Transverse colon (tissue), 4 donors: ENCODE measurements at regions not wholly inside any gene's neighbourhood (a gene's known extent, or its start where the extent isn't known, plus 50 kb on each side); places are given as distances from the start of the nearest gene placed in this dataset.

Experiments
- DNase-seq: peaks from one replicate; pipeline ENCODE4 v3.0.0-alpha.2; 2019
- H3K27ac ChIP-seq, 4 donors: fragments of 200-600 bp; sonication (generic); 2 replicates each; pipeline ENCODE4 v1.5.1; 2016 to 2018; ENCODE audit warnings: inconsistent platforms in 4 of 4
- H3K27me3 ChIP-seq: fragments of 200-600 bp; sonication (generic); 2 replicates; pipeline ENCODE4 v1.5.1; 2017; ENCODE audit warnings: inconsistent platforms
- H3K36me3 ChIP-seq, 4 donors: fragments of 200-600 bp; sonication (generic); 2 replicates each; pipeline ENCODE4 v1.5.1; 2017 to 2019; ENCODE audit warnings: inconsistent platforms in 4 of 4
- H3K4me1 ChIP-seq, 4 donors: fragments of 200-600 bp; sonication (generic); 2 replicates each; pipeline ENCODE4 v1.5.1; 2017 to 2020; ENCODE audit warnings: inconsistent platforms in 4 of 4
- H3K4me3 ChIP-seq, 4 donors: fragments of 200-600 bp; sonication (generic); 1 replicate in 1 of 4; 2 replicates in 3 of 4; pipeline versions ENCODE4 v1.5.1 to v1.6.1; 2017 to 2019; ENCODE audit warnings: inconsistent platforms in 4 of 4
- H3K9me3 ChIP-seq, 2 donors: fragments of 200-600 bp; sonication (generic); 2 replicates each; pipeline ENCODE4 v1.5.1; 2017 to 2019; ENCODE audit warnings: inconsistent platforms in 2 of 2
- EP300 ChIP-seq: sonication (generic); formaldehyde crosslinking; IDR thresholded peaks from one replicate; pipeline ENCODE4 v1.6.1; 2017; ENCODE audit warnings: antibody characterized with exemption, low read depth
- POLR2A ChIP-seq: fragments of 450-650 bp; IDR thresholded peaks from one replicate; pipeline ENCODE4 v1.6.1; 2016; ENCODE audit warnings: antibody characterized with exemption, mild to moderate bottlenecking, moderate library complexity
- POLR2AphosphoS5 ChIP-seq, 3 donors: sonication (generic); formaldehyde crosslinking; IDR thresholded peaks; one replicate each; pipeline ENCODE4 v1.6.1; 2016; ENCODE audit warnings: antibody characterized with exemption in 3 of 3
- WGBS, 2 donors: methylation state at CpG; one replicate each; pipeline ENCODE4 v1.1.5; 2018; ENCODE audit warnings: low coverage in 1 of 2; 5-methylcytosine and 5-hydroxymethylcytosine counted together
- in situ Hi-C, 4 donors: fragments of 200-750 bp; cut with MboI; loops; one replicate each; pipeline versions ENCODE4 v1.15.0 to v1.15.1; 2017; ENCODE audit warnings: low sequenced_read_pairs in 3 of 4, low pct_ligation_motif_present in 1 of 4, low pct_unique_long_range_greater_than_20kb in 1 of 4
- intact Hi-C: fragments of 100-400 bp; cut with DNase I; formaldehyde crosslinking; loops from one replicate; pipeline ENCODE4 v1.15.1; 2023; ENCODE audit warnings: low total_unique reads
- TF ChIP-seq, protein P1 (sequence below), 5 experiments: fragments of 200-600 bp in 3 of 5; fragments of 450-650 bp in 2 of 5; sonication (generic) in 3 of 5; IDR thresholded peaks; 1 replicate in 2 of 5; 2 replicates in 3 of 5; pipeline ENCODE4 v1.5.1; 2016 to 2017; ENCODE audit warnings: antibody characterized with exemption in 5 of 5, inconsistent platforms in 3 of 5, mild to moderate bottlenecking in 2 of 5, moderate library complexity in 1 of 5

DNA sequence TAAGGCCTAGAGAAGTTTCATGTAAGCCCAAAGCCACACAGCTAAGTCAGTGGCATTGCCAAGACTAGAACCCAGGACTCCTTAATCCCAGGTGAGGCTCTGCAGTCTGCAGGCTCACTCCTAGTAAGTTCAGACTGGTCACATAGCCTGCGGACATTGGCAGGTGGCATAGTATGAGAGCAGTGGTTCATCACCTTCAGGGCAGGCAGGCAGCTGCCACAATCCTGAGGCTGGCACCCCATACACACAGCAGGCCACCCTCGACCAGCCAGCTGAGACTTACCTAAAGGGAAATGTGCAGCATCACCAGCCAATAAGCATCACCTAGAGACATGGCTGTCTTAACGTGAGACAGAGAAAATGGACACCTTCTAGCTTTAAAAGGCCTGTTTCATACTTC is 231.6 kb upstream of the UBASH3B start:
- H3K27ac ChIP-seq = no peak overlapping the region
- H3K4me1 ChIP-seq = no peaks in the 10 kb centered on the region
- in situ Hi-C loops (no loop called here), intact Hi-C loops (no loop called here)
- no peak for DNase-seq
- H3K9me3 ChIP-seq = no peaks in the 10 kb centered on the region
- 67 to 78% methylated on average over 1 to 3 of the region's 3 CpGs for WGBS, 2 donors
- H3K36me3 ChIP-seq = no peaks in the 10 kb centered on the region
- no peak overlapping the region for H3K4me3 ChIP-seq
- no peaks in the 10 kb centered on the region for H3K27me3 ChIP-seq
- TF ChIP-seq POLR2AphosphoS5 (IDR thresholded peaks at IDR 0.05) (no peak), EP300 (no peak), POLR2A (no peak)
- TF ChIP-seq, protein P1, sequence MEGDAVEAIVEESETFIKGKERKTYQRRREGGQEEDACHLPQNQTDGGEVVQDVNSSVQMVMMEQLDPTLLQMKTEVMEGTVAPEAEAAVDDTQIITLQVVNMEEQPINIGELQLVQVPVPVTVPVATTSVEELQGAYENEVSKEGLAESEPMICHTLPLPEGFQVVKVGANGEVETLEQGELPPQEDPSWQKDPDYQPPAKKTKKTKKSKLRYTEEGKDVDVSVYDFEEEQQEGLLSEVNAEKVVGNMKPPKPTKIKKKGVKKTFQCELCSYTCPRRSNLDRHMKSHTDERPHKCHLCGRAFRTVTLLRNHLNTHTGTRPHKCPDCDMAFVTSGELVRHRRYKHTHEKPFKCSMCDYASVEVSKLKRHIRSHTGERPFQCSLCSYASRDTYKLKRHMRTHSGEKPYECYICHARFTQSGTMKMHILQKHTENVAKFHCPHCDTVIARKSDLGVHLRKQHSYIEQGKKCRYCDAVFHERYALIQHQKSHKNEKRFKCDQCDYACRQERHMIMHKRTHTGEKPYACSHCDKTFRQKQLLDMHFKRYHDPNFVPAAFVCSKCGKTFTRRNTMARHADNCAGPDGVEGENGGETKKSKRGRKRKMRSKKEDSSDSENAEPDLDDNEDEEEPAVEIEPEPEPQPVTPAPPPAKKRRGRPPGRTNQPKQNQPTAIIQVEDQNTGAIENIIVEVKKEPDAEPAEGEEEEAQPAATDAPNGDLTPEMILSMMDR (IDR thresholded peaks at IDR 0.05) = no peak

DNA sequence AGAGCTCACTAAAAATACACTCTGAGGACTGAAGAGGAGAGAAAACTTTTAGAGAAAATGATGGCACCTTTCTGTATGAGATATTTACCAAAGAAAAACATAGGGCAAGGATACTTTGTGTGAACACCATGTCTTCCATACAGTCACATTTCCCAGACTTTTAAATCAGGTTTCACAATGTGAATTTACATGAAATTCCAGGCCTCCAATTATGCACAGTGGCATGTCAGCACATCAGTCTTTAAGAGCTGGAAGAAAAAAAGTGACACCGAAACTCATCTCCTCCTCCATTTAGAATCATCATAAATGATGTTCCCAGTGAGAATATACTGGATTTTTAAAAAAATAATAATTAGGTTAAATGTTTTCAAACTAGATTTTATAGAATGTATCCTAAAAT is 232.2 kb upstream of the UBASH3B start:
- TF ChIP-seq POLR2A = no peak
- TF ChIP-seq, protein P1 (IDR thresholded peaks at IDR 0.05) = no peak
- no peak for TF ChIP-seq EP300
- no peak for TF ChIP-seq POLR2AphosphoS5 (IDR thresholded peaks at IDR 0.05)
- in situ Hi-C loops = no loop called here
- 97 to 100% methylated on average over 1 of the region's 1 CpG for WGBS, 2 donors

DNA sequence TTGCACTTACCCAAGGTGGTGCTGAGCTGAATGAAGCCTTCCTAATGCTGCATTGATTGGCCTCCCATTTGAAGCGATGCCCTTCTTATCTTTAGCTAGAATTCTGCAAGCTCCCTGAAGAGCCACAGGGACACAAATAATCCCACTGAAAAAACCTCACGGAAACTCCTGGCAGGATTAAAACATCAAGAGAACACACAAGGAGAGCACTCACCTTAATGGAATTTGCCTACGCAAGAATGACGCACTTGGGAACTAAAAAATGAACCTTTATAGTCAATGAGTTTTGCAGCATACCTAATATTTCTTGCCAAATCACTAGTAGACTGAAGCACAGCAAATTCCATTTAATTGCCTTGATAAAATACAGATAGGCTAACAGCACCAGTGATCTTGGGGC is 232.8 kb upstream of the UBASH3B start:
- Histone ChIP-seq H3K4me3 (no peak overlapping the region), H3K4me1 (no peaks in the 10 kb centered on the region), H3K36me3 (no peaks in the 10 kb centered on the region), H3K27ac (no peak overlapping the region), H3K27me3 (no peaks in the 10 kb centered on the region), H3K9me3 (no peaks in the 10 kb centered on the region)
- intact Hi-C loops = no loop called here
- 80 to 94% methylated on average over 4 of the region's 4 CpGs for WGBS, 2 donors
- no peak for TF ChIP-seq POLR2A
- TF ChIP-seq EP300 = no peak
- TF ChIP-seq POLR2AphosphoS5 (IDR thresholded peaks at IDR 0.05) = no peak
- TF ChIP-seq, protein P1 (IDR thresholded peaks at IDR 0.05) = no peak
- no peak for DNase-seq
- in situ Hi-C loops = no loop called here

More for the DNA sequence above, 232.2 kb upstream of the UBASH3B start:
- no peak for DNase-seq
- Histone ChIP-seq H3K4me1 (no peaks in the 10 kb centered on the region), H3K36me3 (no peaks in the 10 kb centered on the region), H3K4me3 (no peak overlapping the region), H3K27ac (no peak overlapping the region), H3K9me3 (no peaks in the 10 kb centered on the region), H3K27me3 (no peaks in the 10 kb centered on the region)
- intact Hi-C loops = no loop called here

DNA sequence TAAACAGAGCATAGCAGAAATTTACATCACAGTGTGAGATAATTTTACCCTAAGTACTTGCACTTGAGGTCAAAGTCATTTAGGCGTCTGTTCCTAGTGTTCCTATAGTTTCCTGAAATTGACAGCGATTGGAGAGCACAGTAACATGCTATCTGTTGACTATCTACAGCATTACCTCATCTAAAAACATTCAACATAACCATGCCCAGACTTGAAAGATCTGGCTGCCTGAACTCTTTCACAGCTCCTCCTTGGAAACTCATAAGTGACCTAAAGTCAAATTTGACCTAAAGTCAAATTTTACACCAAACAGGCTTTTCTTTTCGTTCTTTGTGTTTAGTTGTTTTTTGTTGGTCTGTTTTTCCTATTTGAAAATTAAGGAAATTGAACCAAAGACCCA is 233.8 kb upstream of the UBASH3B start:
- Histone ChIP-seq H3K27me3 (no peaks in the 10 kb centered on the region), H3K27ac (no peak overlapping the region), H3K9me3 (no peaks in the 10 kb centered on the region), H3K4me1 (no peaks in the 10 kb centered on the region), H3K36me3 (no peaks in the 10 kb centered on the region), H3K4me3 (no peak overlapping the region)
- in situ Hi-C loops = no loop called here
- WGBS, 2 donors = 69 to 84% methylated on average over 3 of the region's 3 CpGs
- DNase-seq = no peak
- intact Hi-C loops = no loop called here
- TF ChIP-seq, protein P1 (IDR thresholded peaks at IDR 0.05) = no peak
- TF ChIP-seq POLR2A = no peak
- no peak for TF ChIP-seq EP300
- no peak for TF ChIP-seq POLR2AphosphoS5 (IDR thresholded peaks at IDR 0.05)
